ENCODE measurements at regions not wholly inside any gene's neighbourhood (a gene's known extent, or its start where the extent isn't known, plus 50 kb on each side); places are given as distances from the start of the nearest gene placed in this dataset.

- Histone ChIP-seq H3K27me3 (ENCODE audit: control insufficient read depth in 2 of 2, insufficient read depth in 1 of 2, low read length in 1 of 2) (no peaks in the 10 kb centered on the region), H3K4me1 (ENCODE audit: control insufficient read depth in 2 of 2, insufficient read depth in 2 of 2, low read length in 2 of 2) (no peaks in the 10 kb centered on the region), H3K36me3 (ENCODE audit: control insufficient read depth in 2 of 2, insufficient read depth in 2 of 2, low read length in 1 of 2) (no peaks in the 10 kb centered on the region), H3K4me3 (ENCODE audit: low read length in 2 of 2) (no peak overlapping the region), H3K27ac (ENCODE audit: low read depth in 1 of 2, low read length in 1 of 2) (no peak overlapping the region), H3K9me3 (ENCODE audit: control insufficient read depth in 2 of 2, insufficient read depth in 1 of 2, low read length in 1 of 2) (no peaks in the 10 kb centered on the region)
- WGBS, result 92% methylated on average over 9 of the region's 9 CpGs
- no peak for DNase-seq (ENCODE audit: low read depth in 6 of 9, low spot score in 9 of 9)
These were observed 479.4 kb upstream of the MPDZ start for GRCh38 chr9:13758936-13759335.

- 96% methylated on average over 4 of the region's 4 CpGs for WGBS
These were observed 477.5 kb upstream of the MPDZ start for GRCh38 chr9:13756943-13757342.

GRCh38 chr9:13755551-13755950, 476.1 kb upstream of the MPDZ start:
- Histone ChIP-seq H3K36me3 (ENCODE audit: control insufficient read depth in 2 of 2, insufficient read depth in 2 of 2, low read length in 1 of 2) (no peaks in the 10 kb centered on the region), H3K4me1 (ENCODE audit: control insufficient read depth in 2 of 2, insufficient read depth in 2 of 2, low read length in 2 of 2) (no peaks in the 10 kb centered on the region), H3K9me3 (ENCODE audit: control insufficient read depth in 2 of 2, insufficient read depth in 1 of 2, low read length in 1 of 2) (no peaks in the 10 kb centered on the region), H3K4me3 (ENCODE audit: low read length in 2 of 2) (no peak overlapping the region), H3K27me3 (ENCODE audit: control insufficient read depth in 2 of 2, insufficient read depth in 1 of 2, low read length in 1 of 2) (no peaks in the 10 kb centered on the region), H3K27ac (ENCODE audit: low read depth in 1 of 2, low read length in 1 of 2) (no peak overlapping the region)
- DNase-seq (ENCODE audit: low read depth in 6 of 9, low spot score in 9 of 9), result no peak
- WGBS, result 89% methylated on average over 1 of the region's 1 CpG

More at GRCh38 chr9:13756943-13757342, 477.5 kb upstream of the MPDZ start:
- no peaks in the 10 kb centered on the region for H3K36me3 ChIP-seq (ENCODE audit: control insufficient read depth in 2 of 2, insufficient read depth in 2 of 2, low read length in 1 of 2)
- no peaks in the 10 kb centered on the region for H3K9me3 ChIP-seq (ENCODE audit: control insufficient read depth in 2 of 2, insufficient read depth in 1 of 2, low read length in 1 of 2)
- H3K27ac ChIP-seq (ENCODE audit: low read depth in 1 of 2, low read length in 1 of 2), result no peak overlapping the region
- no peak overlapping the region for H3K4me3 ChIP-seq (ENCODE audit: low read length in 2 of 2)
- no peak for DNase-seq (ENCODE audit: low read depth in 6 of 9, low spot score in 9 of 9)
- no peaks in the 10 kb centered on the region for H3K4me1 ChIP-seq (ENCODE audit: control insufficient read depth in 2 of 2, insufficient read depth in 2 of 2, low read length in 2 of 2)
- no peaks in the 10 kb centered on the region for H3K27me3 ChIP-seq (ENCODE audit: control insufficient read depth in 2 of 2, insufficient read depth in 1 of 2, low read length in 1 of 2)

DNA sequence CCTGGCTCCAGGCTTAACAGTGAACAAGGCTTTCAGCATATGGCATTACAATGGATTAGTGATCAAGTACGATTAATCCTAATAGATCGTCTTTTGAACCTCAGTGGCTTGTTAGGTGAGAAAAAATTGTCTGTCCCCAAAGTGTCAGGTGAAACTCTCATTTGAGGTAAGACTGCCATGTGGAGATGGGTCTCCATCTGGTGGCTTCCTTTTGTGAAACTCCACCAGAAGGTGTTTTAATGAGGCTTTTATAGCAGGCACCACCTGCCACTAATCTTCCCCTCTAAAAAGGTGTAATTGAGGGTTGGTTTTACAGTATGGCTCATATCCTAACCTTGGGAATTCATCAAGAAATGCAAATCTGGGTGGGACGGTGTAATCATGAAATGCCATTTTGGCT, 471.1 kb upstream of the MPDZ start:
- no peak overlapping the region for H3K27ac ChIP-seq (ENCODE audit: low read depth in 1 of 2, low read length in 1 of 2)
- H3K4me1 ChIP-seq (ENCODE audit: control insufficient read depth in 2 of 2, insufficient read depth in 2 of 2, low read length in 2 of 2), result no peaks in the 10 kb centered on the region
- DNase-seq (ENCODE audit: low read depth in 6 of 9, low spot score in 9 of 9), result no peak
- H3K4me3 ChIP-seq (ENCODE audit: low read length in 2 of 2), result no peak overlapping the region
- no peaks in the 10 kb centered on the region for H3K36me3 ChIP-seq (ENCODE audit: control insufficient read depth in 2 of 2, insufficient read depth in 2 of 2, low read length in 1 of 2)
- no peaks in the 10 kb centered on the region for H3K27me3 ChIP-seq (ENCODE audit: control insufficient read depth in 2 of 2, insufficient read depth in 1 of 2, low read length in 1 of 2)
- H3K9me3 ChIP-seq (ENCODE audit: control insufficient read depth in 2 of 2, insufficient read depth in 1 of 2, low read length in 1 of 2), result no peaks in the 10 kb centered on the region
- WGBS, result 96% methylated on average over 3 of the region's 3 CpGs

DNA sequence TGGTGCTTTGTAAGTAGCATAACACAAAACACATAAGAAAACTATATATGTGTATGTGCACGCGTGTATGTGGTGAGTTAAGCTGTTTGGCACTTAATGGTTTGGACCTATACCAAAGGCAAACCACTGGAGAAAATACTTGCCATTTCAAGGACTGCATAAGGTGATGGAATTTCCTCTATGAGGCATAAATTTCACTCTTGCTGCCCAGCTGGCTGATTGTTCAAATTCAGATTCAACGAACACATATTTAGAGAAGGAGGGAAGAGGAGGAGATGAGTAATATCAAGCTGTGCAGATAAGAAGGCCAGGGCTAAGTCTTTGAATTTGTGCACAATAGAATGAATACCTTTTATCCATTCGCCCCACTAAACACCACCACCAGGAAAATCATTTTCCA, 470.6 kb upstream of the MPDZ start:
- DNase-seq (ENCODE audit: low read depth in 6 of 9, low spot score in 9 of 9), result no peak
- H3K27me3 ChIP-seq (ENCODE audit: control insufficient read depth in 2 of 2, insufficient read depth in 1 of 2, low read length in 1 of 2), result no peaks in the 10 kb centered on the region
- WGBS, result 95% methylated on average over 4 of the region's 4 CpGs
- H3K4me3 ChIP-seq (ENCODE audit: low read length in 2 of 2), result no peak overlapping the region
- no peaks in the 10 kb centered on the region for H3K9me3 ChIP-seq (ENCODE audit: control insufficient read depth in 2 of 2, insufficient read depth in 1 of 2, low read length in 1 of 2)
- H3K36me3 ChIP-seq (ENCODE audit: control insufficient read depth in 2 of 2, insufficient read depth in 2 of 2, low read length in 1 of 2), result no peaks in the 10 kb centered on the region
- H3K27ac ChIP-seq (ENCODE audit: low read depth in 1 of 2, low read length in 1 of 2), result no peak overlapping the region
- H3K4me1 ChIP-seq (ENCODE audit: control insufficient read depth in 2 of 2, insufficient read depth in 2 of 2, low read length in 2 of 2), result no peaks in the 10 kb centered on the region

DNA sequence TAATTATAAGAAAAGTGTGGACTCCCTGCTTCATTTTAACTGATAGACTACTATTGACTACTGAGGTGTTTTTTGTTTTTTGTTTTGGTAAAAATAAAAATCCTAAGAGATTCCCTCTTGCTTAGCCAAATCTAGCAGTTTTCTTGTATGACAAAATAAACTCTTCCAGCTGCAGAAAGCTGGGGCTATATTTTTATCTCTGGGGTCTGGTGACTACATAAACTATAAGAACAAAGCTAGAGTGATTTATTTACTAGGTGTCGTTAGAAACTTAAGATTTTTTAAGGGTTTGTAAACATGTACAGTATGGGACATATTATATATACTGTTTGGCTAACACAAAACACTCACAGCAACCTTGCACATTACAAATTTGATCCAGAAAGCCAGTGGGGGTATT, 467.4 kb upstream of the MPDZ start:
- WGBS, result 94% methylated on average over 1 of the region's 1 CpG
- DNase-seq (ENCODE audit: low read depth in 6 of 9, low spot score in 9 of 9), result no peak
- Histone ChIP-seq H3K9me3 (ENCODE audit: control insufficient read depth in 2 of 2, insufficient read depth in 1 of 2, low read length in 1 of 2) (no peaks in the 10 kb centered on the region), H3K27me3 (ENCODE audit: control insufficient read depth in 2 of 2, insufficient read depth in 1 of 2, low read length in 1 of 2) (no peaks in the 10 kb centered on the region), H3K4me1 (ENCODE audit: control insufficient read depth in 2 of 2, insufficient read depth in 2 of 2, low read length in 2 of 2) (no peaks in the 10 kb centered on the region), H3K27ac (ENCODE audit: low read depth in 1 of 2, low read length in 1 of 2) (no peak overlapping the region), H3K36me3 (ENCODE audit: control insufficient read depth in 2 of 2, insufficient read depth in 2 of 2, low read length in 1 of 2) (no peaks in the 10 kb centered on the region), H3K4me3 (ENCODE audit: low read length in 2 of 2) (no peak overlapping the region)

DNA sequence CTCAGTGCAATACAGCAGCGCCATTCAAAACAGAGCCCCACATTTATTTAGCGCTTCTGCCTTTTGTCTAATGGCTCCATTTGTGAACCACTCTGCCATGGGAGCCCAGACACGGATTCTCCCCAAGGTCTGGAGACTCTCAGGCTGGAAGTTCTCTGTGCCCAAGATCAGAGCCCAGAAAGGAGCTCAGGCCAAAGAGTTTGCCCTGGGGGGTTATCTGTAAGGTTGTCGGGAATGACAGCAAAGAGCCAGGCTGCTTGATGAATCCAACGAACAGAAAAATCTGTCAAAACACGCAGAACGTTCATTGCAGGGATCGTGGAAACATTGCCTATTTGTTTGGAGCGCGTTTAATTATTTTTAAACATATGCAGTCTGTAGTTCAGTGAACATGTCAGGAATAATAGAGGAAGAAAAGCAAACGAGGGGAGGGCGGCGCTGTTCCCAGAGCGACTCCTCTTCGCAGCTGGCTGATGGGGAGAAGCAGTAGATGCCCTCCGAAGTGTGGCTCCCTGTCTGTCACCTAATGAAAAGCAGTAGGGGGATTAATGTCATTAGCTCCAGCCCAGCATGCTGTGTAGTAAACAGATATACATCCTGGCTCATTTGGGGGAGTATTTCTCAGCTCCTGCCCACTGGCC, 464.9 kb upstream of the MPDZ start:
- H3K4me1 ChIP-seq (ENCODE audit: control insufficient read depth in 2 of 2, insufficient read depth in 2 of 2, low read length in 2 of 2), result no peaks in the 10 kb centered on the region
- WGBS, result 90% methylated on average over 16 of the region's 16 CpGs
- no peaks in the 10 kb centered on the region for H3K36me3 ChIP-seq (ENCODE audit: control insufficient read depth in 2 of 2, insufficient read depth in 2 of 2, low read length in 1 of 2)
- no peak overlapping the region for H3K27ac ChIP-seq (ENCODE audit: low read depth in 1 of 2, low read length in 1 of 2)
- no peak overlapping the region for H3K4me3 ChIP-seq (ENCODE audit: low read length in 2 of 2)
- H3K9me3 ChIP-seq (ENCODE audit: control insufficient read depth in 2 of 2, insufficient read depth in 1 of 2, low read length in 1 of 2), result no peaks in the 10 kb centered on the region
- no peak for DNase-seq (ENCODE audit: low read depth in 6 of 9, low spot score in 9 of 9)
- no peaks in the 10 kb centered on the region for H3K27me3 ChIP-seq (ENCODE audit: control insufficient read depth in 2 of 2, insufficient read depth in 1 of 2, low read length in 1 of 2)

GRCh38 chr9:13737885-13738284, 458.4 kb upstream of the MPDZ start:
- no peaks in the 10 kb centered on the region for H3K4me1 ChIP-seq (ENCODE audit: control insufficient read depth in 2 of 2, insufficient read depth in 2 of 2, low read length in 2 of 2)
- no peak overlapping the region for H3K4me3 ChIP-seq (ENCODE audit: low read length in 2 of 2)
- H3K9me3 ChIP-seq (ENCODE audit: control insufficient read depth in 2 of 2, insufficient read depth in 1 of 2, low read length in 1 of 2), result no peaks in the 10 kb centered on the region
- H3K27me3 ChIP-seq (ENCODE audit: control insufficient read depth in 2 of 2, insufficient read depth in 1 of 2, low read length in 1 of 2), result no peaks in the 10 kb centered on the region
- DNase-seq (ENCODE audit: low read depth in 6 of 9, low spot score in 9 of 9), result no peak
- no peak overlapping the region for H3K27ac ChIP-seq (ENCODE audit: low read depth in 1 of 2, low read length in 1 of 2)
- no peaks in the 10 kb centered on the region for H3K36me3 ChIP-seq (ENCODE audit: control insufficient read depth in 2 of 2, insufficient read depth in 2 of 2, low read length in 1 of 2)

DNA sequence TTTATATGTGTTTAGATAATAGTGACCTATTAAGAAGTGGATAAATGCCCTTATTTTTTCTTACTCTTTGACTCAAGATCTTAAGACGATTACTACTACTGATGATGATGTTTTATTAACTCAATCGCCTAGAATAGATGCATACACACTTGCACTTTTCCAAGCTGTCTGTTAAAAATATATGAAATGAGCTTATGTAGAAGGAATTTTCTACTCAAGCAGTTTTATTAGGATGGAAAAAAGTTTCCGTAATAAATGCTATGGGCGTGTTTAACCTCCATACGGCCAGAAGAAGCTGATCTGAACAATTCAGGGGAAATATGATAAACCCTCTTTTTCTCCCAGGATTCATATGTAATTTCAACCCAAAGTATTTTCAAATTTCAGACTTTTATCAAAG, 455.7 kb upstream of the MPDZ start:
- WGBS, result 96% methylated on average over 5 of the region's 5 CpGs
- no peak for DNase-seq (ENCODE audit: low read depth in 6 of 9, low spot score in 9 of 9)
- no peaks in the 10 kb centered on the region for H3K9me3 ChIP-seq (ENCODE audit: control insufficient read depth in 2 of 2, insufficient read depth in 1 of 2, low read length in 1 of 2)
- H3K4me1 ChIP-seq (ENCODE audit: control insufficient read depth in 2 of 2, insufficient read depth in 2 of 2, low read length in 2 of 2), result no peaks in the 10 kb centered on the region
- no peak overlapping the region for H3K4me3 ChIP-seq (ENCODE audit: low read length in 2 of 2)
- H3K36me3 ChIP-seq (ENCODE audit: control insufficient read depth in 2 of 2, insufficient read depth in 2 of 2, low read length in 1 of 2), result no peaks in the 10 kb centered on the region
- H3K27ac ChIP-seq (ENCODE audit: low read depth in 1 of 2, low read length in 1 of 2), result no peak overlapping the region
- no peaks in the 10 kb centered on the region for H3K27me3 ChIP-seq (ENCODE audit: control insufficient read depth in 2 of 2, insufficient read depth in 1 of 2, low read length in 1 of 2)

DNA sequence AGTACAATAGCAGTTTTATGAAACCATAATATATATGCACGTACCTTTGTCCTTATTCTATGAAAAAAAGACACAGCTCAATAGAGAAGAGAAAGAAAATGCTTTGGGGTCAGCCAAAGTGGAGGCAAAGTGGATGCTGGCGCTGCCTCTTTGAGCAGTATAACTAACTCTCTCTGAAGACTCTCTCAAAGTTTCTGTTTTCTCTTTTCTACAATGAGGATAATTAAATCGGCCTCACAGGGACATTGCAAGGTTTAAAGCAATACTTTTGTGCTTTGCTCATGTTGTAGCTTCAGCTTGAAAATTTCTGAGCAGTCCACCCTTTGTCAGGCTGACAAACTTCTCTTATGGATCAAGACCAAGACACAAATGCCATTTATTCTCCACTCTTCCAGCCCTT, 455.1 kb upstream of the MPDZ start:
- WGBS, result 93% methylated on average over 3 of the region's 3 CpGs
- Histone ChIP-seq H3K36me3 (ENCODE audit: control insufficient read depth in 2 of 2, insufficient read depth in 2 of 2, low read length in 1 of 2) (no peaks in the 10 kb centered on the region), H3K4me1 (ENCODE audit: control insufficient read depth in 2 of 2, insufficient read depth in 2 of 2, low read length in 2 of 2) (no peaks in the 10 kb centered on the region), H3K4me3 (ENCODE audit: low read length in 2 of 2) (no peak overlapping the region), H3K27me3 (ENCODE audit: control insufficient read depth in 2 of 2, insufficient read depth in 1 of 2, low read length in 1 of 2) (no peaks in the 10 kb centered on the region), H3K9me3 (ENCODE audit: control insufficient read depth in 2 of 2, insufficient read depth in 1 of 2, low read length in 1 of 2) (no peaks in the 10 kb centered on the region), H3K27ac (ENCODE audit: low read depth in 1 of 2, low read length in 1 of 2) (no peak overlapping the region)
- DNase-seq (ENCODE audit: low read depth in 6 of 9, low spot score in 9 of 9), result no peak
